H4 (cell line): ENCODE measurements at regions not wholly inside any gene's neighbourhood (a gene's known extent, or its start where the extent isn't known, plus 50 kb on each side); places are given as distances from the start of the nearest gene placed in this dataset.
A peak's percentile ranks its signal among the peaks of the same experiment; 100 is the strongest.

Experiments used
- DNase-seq: peaks from one replicate; pipeline ENCODE4 v3.0.0-alpha.2; 2015; ENCODE audit warnings: low spot score

GRCh38 chr6:21953831-21954801 is 342.7 kb downstream of the PRL start:
- peak; percentile 84 for DNase-seq

DNA sequence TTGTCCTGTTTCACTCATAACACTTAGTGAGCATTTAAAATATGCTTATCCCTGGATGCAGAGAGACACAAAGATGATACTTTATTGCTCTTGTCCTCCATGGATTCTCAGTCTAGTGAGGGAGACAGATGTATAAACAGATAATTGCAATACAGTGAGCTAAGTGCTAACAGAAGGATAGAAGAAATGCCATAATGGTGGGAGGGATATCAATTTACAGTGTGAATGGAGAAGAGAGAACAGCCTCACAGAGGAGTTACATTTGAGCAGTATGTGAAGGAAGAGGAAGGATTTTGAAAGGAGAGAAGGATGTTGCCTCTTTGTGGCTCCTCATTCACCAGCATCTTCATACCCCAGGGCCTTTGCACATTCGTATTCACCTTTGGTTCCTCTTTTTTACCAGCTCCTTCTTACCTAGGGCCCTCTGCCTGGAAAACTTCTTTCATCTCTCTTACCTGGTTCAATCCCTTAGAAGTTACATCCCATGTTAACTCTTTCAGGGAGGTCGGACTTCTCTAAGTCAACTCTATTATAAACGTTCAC is 341.7 kb downstream of the PRL start:
- no peak for DNase-seq

DNA sequence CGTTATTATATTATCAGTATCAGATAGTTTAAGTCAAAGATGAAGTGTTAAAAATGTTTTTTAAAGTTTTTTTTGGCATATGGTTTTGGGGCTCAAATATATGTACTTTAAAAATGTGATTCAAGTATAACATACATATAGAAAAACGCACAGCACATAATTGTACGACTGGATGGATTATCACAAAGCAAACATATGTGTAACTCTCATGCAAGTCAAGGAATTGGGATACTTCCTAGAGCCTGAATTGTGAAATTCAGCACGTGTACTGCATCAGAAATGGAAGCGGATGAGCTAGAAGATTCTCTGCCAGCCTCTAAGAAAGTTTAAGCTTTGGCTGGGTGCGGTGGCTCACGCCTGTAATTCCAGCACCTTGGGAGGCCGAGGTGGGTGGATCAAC is 340.9 kb downstream of the PRL start:
- no peak for DNase-seq

DNA sequence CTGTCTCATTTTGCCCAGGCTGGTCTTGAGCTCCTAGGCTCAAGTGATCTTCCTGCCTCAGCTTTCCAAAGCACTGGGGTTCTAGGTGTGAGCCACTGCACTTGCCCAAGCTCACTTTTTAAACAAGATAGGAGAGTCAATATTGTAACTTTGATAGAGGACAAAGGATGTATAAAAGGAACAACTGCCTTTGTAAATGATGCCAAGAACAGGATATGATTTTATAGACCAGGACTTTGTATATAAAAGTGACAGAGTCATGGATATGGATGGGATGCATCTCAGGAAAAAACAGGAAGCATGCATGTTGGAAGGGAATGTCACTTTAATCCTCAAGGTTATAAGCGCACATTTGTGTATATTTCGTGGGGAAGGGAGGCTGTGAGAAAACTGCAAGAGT is 338.4 kb downstream of the PRL start:
- DNase-seq = no peak

- DNase-seq = no peak
Measured at GRCh38 chr6:21961226-21961625, 335.6 kb downstream of the PRL start.

- DNase-seq = no peak
Measured at GRCh38 chr6:21965016-21965415, 331.8 kb downstream of the PRL start.

DNA sequence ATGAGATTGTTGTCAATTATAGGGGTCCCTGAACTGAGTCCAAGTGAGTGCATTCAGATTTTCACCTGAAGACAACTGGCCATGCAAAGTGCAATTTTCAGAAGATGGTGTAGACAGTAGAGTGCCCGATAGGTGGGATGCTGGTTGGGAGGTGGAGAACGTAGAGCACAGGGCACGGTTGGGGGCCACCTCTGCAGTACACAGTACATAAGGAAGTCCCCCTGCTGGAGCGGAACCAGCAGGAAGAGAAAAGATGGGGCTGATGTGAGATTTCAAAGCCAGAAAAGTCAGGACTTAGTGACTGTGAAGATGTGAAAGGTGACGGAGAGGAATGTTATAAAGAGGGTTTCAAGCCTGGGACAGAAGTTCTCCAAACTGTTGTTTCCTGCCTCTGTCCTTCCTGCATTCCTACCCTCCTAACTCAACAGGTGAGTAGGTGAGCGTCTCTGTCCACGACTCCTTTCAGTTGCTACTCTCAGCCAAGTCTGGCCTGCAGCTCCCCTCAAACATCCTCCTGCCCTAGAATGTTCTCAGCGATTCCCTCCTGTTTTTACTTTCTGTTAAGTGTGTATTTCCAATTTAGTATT is 330.8 kb downstream of the PRL start:
- DNase-seq = no peak

DNA sequence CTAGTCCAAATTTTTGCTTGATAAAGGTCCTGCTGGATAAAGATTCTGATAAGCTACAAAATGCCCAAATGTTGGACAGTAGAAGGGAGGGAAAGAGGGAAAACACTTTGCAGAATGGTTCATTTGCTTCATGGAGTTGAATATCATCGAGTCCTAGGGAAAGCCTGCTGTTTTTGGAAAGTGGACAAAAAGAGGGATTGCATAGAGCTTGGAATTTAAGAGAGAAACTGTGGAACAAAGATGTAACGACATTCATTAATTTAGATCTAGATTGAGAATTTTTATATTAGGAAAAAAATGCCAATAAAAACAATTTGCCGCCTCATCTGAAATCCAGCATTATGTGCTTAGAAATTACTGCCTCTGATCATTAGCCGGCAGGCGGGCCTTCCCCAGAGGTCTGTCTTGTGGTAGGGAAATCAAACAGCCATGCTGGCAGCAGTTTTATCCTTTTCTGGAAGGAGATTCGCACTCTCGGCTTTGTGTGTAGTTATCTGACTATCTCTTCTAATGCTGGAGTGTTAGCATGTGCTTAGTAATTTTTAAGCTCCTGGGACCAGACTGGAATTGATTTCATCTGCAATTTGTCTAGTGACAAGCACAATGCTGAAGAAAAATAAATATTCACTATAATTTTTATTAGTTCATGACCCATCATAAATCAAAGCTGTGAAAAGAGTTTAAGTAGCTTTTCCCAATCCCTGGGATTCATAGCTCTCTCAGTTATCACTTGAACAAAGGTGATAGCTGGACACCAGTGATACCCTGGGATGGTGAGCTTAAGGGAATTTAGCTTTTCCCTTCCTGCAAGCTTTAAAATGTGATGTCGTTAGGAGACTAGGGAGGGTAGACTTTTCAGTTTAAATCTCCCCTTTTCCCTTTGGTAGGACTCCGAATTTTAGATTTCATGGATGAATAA is 329.5 kb downstream of the PRL start:
- no peak for DNase-seq

DNA sequence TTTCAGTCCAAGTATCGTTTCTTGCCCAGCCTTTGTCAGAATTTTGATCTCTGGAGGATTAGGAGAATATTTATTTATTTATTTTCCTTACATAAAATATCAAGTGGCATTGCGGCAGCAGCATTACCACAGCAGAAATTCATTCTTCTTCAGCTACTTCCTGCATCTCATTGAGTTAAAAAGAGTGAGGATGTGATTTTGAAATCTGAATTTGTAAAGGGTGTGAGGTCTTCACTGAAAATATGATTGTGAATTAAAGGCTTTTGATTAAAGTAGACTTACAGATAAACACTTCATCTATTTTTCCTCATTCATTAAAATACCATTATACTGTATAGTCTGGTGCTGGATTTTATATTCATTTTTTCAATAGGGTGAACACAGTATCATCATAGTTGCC is 328.4 kb downstream of the PRL start:
- DNase-seq = no peak

- DNase-seq = no peak
Measured at GRCh38 chr6:21969192-21969591, 327.6 kb downstream of the PRL start.

DNA sequence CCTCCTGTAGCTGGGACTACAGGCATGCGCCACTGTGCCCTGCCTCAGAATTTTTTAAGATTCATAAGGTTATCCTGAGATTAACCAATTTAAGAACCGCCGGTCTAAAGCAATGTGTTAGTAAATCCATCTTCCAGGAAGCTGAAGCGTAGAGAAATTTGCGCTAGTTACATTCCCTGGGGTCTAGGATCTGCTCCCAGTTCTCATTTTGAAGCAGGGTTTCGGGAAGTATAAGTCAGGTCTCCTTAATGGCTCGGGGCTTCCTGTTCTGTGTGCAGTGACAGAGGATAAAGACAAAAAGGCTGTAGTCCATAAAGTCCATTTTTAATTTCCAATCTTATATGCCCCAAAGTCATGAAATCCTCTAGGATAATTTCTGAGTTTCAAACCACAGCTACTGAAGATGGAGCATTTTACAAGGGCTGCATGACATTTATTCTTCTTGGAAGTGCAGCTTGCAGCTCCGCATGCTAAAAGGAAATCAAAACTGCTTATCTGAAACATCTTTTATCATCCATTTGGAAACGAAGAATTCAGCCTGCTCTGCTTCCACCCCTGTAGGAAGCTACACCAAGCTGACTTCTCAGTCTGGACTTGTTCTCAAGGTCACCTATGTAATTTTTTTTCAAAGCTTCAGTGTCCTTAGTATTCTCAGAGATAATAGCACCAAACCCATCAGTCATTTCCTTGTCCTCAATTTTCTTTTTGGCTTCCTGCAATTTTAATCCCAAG is 326.1 kb downstream of the PRL start:
- no peak for DNase-seq

DNA sequence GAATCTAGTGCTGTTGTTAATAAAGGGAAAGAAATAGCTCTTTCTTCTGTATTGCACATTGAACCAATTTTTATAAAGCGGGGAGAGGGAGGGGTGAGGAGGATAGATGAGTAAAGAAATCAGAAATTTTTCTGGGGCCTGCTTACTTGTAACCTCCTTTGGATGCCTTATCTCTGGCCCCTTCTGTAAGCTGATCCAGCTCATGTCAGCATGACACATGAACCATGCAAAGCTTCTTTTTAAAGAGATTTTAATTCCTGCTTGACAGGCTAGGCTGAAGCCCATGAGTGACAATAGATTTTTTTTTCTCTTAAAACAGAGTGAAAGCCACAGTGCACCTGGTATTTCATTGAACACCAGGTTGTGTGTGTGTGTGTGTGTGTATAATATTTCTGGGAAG is 325.3 kb downstream of the PRL start:
- DNase-seq = no peak

- DNase-seq = no peak
Measured at GRCh38 chr6:21972516-21972915, 324.3 kb downstream of the PRL start.

DNA sequence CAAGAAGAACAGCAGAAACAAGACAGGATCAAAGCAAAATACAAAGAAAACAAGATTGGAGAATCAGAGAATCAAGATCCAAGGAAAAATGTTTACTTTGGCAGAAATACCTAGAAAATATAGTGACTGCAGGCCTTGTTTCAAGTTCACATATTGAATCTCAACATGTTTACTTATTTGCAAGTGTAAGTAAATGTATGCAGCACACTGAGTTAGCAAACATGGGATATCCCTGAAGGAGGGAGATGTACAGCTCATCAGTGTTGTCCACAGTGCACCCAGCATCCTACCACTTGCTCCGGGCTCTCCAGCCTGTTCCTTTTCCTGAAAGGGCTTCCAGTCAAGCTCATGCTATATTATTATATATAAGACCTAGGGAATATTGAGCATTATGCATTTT is 319.5 kb downstream of the PRL start:
- no peak for DNase-seq

DNA sequence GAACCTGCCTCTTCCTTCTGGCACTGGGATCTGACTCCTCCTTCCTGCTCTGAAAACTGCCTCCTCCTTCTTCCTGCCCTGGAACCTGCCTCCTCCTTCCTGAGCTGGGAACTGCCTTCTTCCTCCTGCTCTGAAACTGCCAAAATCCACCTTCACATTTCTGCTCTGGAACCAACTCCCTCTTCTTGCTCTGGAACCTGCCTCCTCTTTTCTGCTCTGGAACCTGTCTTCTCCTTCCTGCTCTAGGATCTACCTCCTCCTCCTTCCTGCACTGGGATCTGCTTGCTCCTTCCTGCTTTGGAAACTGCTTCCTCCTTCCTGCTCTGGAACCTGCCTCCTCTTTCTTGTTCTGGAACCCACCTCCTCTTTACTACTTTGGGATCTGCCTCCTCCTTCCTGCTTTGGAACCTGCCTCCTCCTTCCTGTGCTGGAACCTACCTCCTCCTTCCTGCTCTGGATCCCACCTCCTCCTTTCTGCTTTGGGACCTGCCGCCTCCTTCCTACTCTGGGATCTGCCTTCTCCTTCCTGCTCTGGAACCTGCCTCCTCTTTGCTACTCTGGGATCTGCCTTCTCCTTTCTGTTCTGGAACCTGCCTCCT is 315.5 kb downstream of the PRL start:
- no peak for DNase-seq

GRCh38 chr6:21984135-21984534 is 312.7 kb downstream of the PRL start:
- DNase-seq = no peak

DNA sequence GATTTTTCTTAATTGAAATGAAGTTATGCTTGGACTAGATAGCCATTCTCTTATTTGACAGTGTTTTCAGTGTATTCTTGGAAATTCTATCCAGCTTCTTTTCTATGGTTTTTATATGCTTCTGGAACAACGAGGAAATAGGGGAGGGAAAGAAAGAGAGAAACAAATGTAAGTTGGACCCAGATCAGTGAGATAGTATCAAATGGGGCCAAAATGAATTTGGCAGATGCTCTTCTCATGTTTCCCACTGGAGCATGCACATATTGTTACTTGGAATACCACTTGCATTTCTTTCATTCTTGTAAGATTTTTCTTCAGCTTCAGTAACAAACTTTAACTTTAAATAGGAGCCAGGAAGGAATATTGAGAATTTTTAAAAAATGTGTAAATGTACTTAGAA is 312.3 kb downstream of the PRL start:
- no peak for DNase-seq

GRCh38 chr6:21985904-21986303 is 310.9 kb downstream of the PRL start:
- no peak for DNase-seq

GRCh38 chr6:21986703-21987102 is 310.1 kb downstream of the PRL start:
- no peak for DNase-seq

DNA sequence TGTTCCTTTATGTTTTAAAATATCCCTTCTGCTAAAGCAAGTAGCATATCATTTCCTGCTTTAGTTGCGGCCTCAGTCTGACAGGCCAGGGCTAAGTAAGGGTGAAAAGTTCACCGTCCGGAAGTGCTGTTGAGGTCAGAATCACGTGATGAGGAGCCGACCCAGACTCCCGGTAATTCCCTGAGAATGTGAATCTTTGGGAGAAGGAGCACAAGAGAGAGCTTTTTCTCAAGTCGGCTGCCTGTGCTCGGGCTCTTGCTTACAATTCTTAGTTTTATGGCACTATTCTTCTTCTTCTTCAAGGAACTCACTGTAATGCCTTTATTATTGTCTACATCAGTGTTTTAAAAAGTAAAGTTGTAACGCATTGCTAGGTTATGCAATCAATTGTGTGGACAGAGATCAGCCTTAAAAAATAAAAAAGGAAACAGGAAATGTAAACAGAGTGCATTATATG is 309.3 kb downstream of the PRL start:
- peak; percentile 96 for DNase-seq

DNA sequence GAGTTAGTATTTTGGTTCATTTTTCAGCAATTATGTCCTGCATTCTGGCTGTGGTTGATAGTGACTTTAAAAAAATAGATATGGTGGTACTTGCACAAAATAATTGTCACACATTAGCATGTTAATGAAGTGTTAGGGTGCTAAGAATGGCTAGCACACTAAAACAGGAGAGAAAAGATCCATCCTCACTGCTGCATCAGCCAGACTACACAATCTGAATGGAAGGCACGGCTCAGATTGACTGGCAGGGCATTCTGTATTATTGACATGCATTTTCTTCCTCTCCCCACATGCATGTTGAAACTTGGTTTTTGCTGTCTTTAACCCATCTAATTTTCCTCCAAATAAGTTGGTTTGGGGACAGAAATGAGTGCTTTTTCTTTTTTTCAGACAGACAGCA is 306.3 kb downstream of the PRL start:
- DNase-seq = no peak
